WTC11 (cell line): ENCODE measurements at regions not wholly inside any gene's neighbourhood (a gene's known extent, or its start where the extent isn't known, plus 50 kb on each side); places are given as distances from the start of the nearest gene placed in this dataset.
"Not testable (repeated sequence)": the region's sequence is repeated elsewhere in the genome, so short reads cannot be mapped to it uniquely, and the experiment has no call there.

ENCODE experiments used
- ATAC-seq: fragments of 200-7000 bp; cut with Tn5 transposase; 2 replicates; pipeline ENCODE4 v1.10.0; 2021; ENCODE audit warnings: mild to moderate bottlenecking, moderate library complexity
- CTCF ChIA-PET: fragments of 300-600 bp; sonication (Branson Sonifier 250); formaldehyde crosslinking; loops from one replicate; lab custom pipeline; 2021; ENCODE audit warnings: antibody characterized with exemption; lab: Charles Lee
- POLR2A ChIA-PET: fragments of 350-600 bp; sonication (Branson Sonifier 250); formaldehyde crosslinking; loops from one replicate; lab custom pipeline; 2021; ENCODE audit warnings: antibody characterized with exemption; lab: Charles Lee
- DNase-seq: peaks from one replicate; pipeline ENCODE4 v3.0.0; 2021; ENCODE audit warnings: low spot score
- H3K27ac Mint-ChIP-seq: 2 replicates; pipeline ENCODE4 v1.8.0; 2021; ENCODE audit warnings: mixed read lengths
- H3K27me3 Mint-ChIP-seq: 2 replicates; pipeline ENCODE4 v1.8.0; 2021; ENCODE audit warnings: low read depth, mild to moderate bottlenecking, moderate library complexity, mixed read lengths
- H3K36me3 Mint-ChIP-seq: 2 replicates; pipeline ENCODE4 v1.8.0; 2021; ENCODE audit warnings: mixed read lengths
- H3K4me1 Mint-ChIP-seq: 2 replicates; pipeline ENCODE4 v1.8.0; 2022; ENCODE audit warnings: mixed read lengths
- H3K4me3 Mint-ChIP-seq: 2 replicates; pipeline ENCODE4 v1.8.0; 2021; ENCODE audit warnings: mild to moderate bottlenecking, moderate library complexity, mixed read lengths
- H3K9me3 Mint-ChIP-seq: 2 replicates; pipeline ENCODE4 v1.8.0; 2021; ENCODE audit warnings: mixed read lengths
- CDX4 ChIP-seq: fragments of 250-450 bp; sonication (Bioruptor Pico); IDR thresholded peaks from 2 replicates; pipeline ENCODE4 v1.9.0; 2021; ENCODE audit warnings: moderate library complexity, mild to moderate bottlenecking, inconsistent platforms, borderline replicate concordance
- IRF2 ChIP-seq: sonication (generic); formaldehyde crosslinking; IDR thresholded peaks from 2 replicates; pipeline ENCODE4 v1.8.0; 2022; ENCODE audit warnings: low read depth, missing genetic modification reagents, borderline replicate concordance
- STAT6 ChIP-seq: sonication (generic); formaldehyde crosslinking; conservative IDR thresholded peaks from 2 replicates; pipeline ENCODE4 v1.8.1; 2023; ENCODE audit warnings: mild to moderate bottlenecking, low read depth, missing genetic modification reagents, moderate library complexity
- TEAD1 ChIP-seq: sonication (generic); formaldehyde crosslinking; IDR thresholded peaks from 2 replicates; pipeline ENCODE4 v1.8.0; 2022; ENCODE audit warnings: mild to moderate bottlenecking, missing genetic modification reagents
- ZNF263 ChIP-seq: sonication (generic); formaldehyde crosslinking; IDR thresholded peaks from 2 replicates; pipeline ENCODE4 v1.8.1; 2022; ENCODE audit warnings: low read depth, mild to moderate bottlenecking, moderate library complexity, missing genetic modification reagents
- ZNF396 ChIP-seq: fragments of 250-450 bp; sonication (Bioruptor Pico); IDR thresholded peaks from 2 replicates; pipeline ENCODE4 v1.8.0; 2021; ENCODE audit warnings: mild to moderate bottlenecking, moderate library complexity, borderline replicate concordance
- ZNF425 ChIP-seq: fragments of 250-450 bp; sonication (Bioruptor Pico); conservative IDR thresholded peaks from 2 replicates; pipeline ENCODE4 v1.9.0; 2021; ENCODE audit warnings: mild to moderate bottlenecking
- TF ChIP-seq, protein P1 (sequence below): sonication (generic); formaldehyde crosslinking; IDR thresholded peaks from 2 replicates; pipeline ENCODE4 v1.8.1; 2023; ENCODE audit warnings: mild to moderate bottlenecking, missing genetic modification reagents, borderline replicate concordance

GRCh38 chr4:94039226-94039625 lies 168.4 kb upstream of the SMARCAD1 start (continued):
- TF ChIP-seq, protein P1, sequence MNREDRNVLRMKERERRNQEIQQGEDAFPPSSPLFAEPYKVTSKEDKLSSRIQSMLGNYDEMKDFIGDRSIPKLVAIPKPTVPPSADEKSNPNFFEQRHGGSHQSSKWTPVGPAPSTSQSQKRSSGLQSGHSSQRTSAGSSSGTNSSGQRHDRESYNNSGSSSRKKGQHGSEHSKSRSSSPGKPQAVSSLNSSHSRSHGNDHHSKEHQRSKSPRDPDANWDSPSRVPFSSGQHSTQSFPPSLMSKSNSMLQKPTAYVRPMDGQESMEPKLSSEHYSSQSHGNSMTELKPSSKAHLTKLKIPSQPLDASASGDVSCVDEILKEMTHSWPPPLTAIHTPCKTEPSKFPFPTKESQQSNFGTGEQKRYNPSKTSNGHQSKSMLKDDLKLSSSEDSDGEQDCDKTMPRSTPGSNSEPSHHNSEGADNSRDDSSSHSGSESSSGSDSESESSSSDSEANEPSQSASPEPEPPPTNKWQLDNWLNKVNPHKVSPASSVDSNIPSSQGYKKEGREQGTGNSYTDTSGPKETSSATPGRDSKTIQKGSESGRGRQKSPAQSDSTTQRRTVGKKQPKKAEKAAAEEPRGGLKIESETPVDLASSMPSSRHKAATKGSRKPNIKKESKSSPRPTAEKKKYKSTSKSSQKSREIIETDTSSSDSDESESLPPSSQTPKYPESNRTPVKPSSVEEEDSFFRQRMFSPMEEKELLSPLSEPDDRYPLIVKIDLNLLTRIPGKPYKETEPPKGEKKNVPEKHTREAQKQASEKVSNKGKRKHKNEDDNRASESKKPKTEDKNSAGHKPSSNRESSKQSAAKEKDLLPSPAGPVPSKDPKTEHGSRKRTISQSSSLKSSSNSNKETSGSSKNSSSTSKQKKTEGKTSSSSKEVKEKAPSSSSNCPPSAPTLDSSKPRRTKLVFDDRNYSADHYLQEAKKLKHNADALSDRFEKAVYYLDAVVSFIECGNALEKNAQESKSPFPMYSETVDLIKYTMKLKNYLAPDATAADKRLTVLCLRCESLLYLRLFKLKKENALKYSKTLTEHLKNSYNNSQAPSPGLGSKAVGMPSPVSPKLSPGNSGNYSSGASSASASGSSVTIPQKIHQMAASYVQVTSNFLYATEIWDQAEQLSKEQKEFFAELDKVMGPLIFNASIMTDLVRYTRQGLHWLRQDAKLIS (CRISPR knock-in tag): no peak
- TF ChIP-seq ZNF263 (CRISPR knock-in tag) (no peak), TEAD1 (CRISPR knock-in tag) (no peak), ZNF396 (no peak), CDX4 (CRISPR knock-in tag) (no peak), IRF2 (CRISPR knock-in tag) (no peak)
- TF ChIP-seq, all 79 proteins: peak for 0

GRCh38 chr4:94044471-94044870 lies 163.2 kb upstream of the SMARCAD1 start:
- H3K27me3 Mint-ChIP-seq, ATAC-seq, DNase-seq, CTCF ChIA-PET, H3K4me1 Mint-ChIP-seq, H3K27ac Mint-ChIP-seq, H3K4me3 Mint-ChIP-seq, POLR2A ChIA-PET: not testable (repeated sequence)
- Mint-ChIP-seq H3K9me3 (peaks cover 50% of the 10 kb centered on the region), H3K36me3 (peaks cover 20% of the 10 kb centered on the region)

DNA sequence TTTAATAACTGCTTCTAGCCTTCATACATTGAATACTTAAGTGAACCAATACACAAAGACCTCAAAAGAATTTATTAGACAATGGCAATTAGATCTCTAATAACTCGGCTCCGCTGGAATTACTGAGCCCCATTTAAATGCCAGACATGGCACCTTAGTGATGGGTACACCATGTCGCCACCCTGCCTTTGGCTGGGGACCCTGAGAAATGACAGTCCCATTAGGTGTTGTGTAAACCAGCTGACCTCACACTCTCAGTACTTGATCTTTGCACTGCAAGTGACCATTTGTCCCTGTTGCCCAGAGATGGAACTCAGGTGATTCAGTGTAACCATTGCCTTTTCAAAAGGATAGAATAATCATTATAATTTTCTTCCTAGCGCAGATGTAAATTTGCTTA lies 144.6 kb upstream of the SMARCAD1 start:
- no peak for ATAC-seq
- DNase-seq: no peak
- Mint-ChIP-seq H3K4me1 (peaks cover 13% of the 10 kb centered on the region), H3K36me3 (peaks cover 4% of the 10 kb centered on the region; the same call in 1 of the 2 replicates), H3K4me3 (no peak overlapping the region)
- TF ChIP-seq ZNF425 (CRISPR knock-in tag): no peak
- TF ChIP-seq STAT6: no peak
- TF ChIP-seq, all 79 proteins: peak for 0
- CTCF ChIA-PET: no interaction called here
- POLR2A ChIA-PET: no interaction called here
- Mint-ChIP-seq H3K27me3 (no peaks in the 10 kb centered on the region), H3K27ac (no peak overlapping the region), H3K9me3 (peaks cover 9% of the 10 kb centered on the region)
